ENCODE measurements at regions not wholly inside any gene's neighbourhood (a gene's known extent, or its start where the extent isn't known, plus 50 kb on each side); places are given as distances from the start of the nearest gene placed in this dataset.

- TF ChIP-seq CTCF (IDR thresholded peaks at IDR 0.05; ENCODE audit: low read depth, low read length) (no peak), EZH2phosphoT487 (IDR thresholded peaks at IDR 0.05; ENCODE audit: low read depth) (no peak)
Measured at GRCh38 chr7:12929476-12930140, 242.2 kb downstream of the ARL4A start.

All from OCI-LY3 (cell line).